HL-60 (cell line): ENCODE measurements at regions not wholly inside any gene's neighbourhood (a gene's known extent, or its start where the extent isn't known, plus 50 kb on each side); places are given as distances from the start of the nearest gene placed in this dataset.

Source experiments
- DNase-seq, 2 experiments: peaks; one replicate each; pipeline ENCODE4 v3.0.0-alpha.2; 2010 to 2020; ENCODE audit warnings: low read depth in 1 of 2, low spot score in 1 of 2
- H3K27ac ChIP-seq: fragments of 250-450 bp; sonication (Bioruptor Pico); replicated peaks from 2 replicates; pipeline ENCODE4 v1.5.1; 2020; ENCODE audit warnings: mild to moderate bottlenecking, moderate library complexity
- H3K27me3 ChIP-seq: fragments of 250-450 bp; sonication (Bioruptor Pico); 2 replicates; pipeline ENCODE4 v1.5.1; 2021; ENCODE audit warnings: mild to moderate bottlenecking, moderate library complexity; ENCODE audit not compliant: insufficient read depth, poor library complexity, severe bottlenecking
- H3K4me3 ChIP-seq: replicated peaks from 2 replicates; pipeline ENCODE4 v1.5.1; 2011; ENCODE audit warnings: mild to moderate bottlenecking, control low read depth, low read length; ENCODE audit not compliant: insufficient read depth
- GABPA ChIP-seq: IDR thresholded peaks from 2 replicates; pipeline ENCODE4 v1.6.1; 2012; ENCODE audit warnings: low read depth
- POLR2AphosphoS5 ChIP-seq: IDR thresholded peaks from 2 replicates; pipeline ENCODE4 v1.6.1; 2012; ENCODE audit warnings: low read depth
- SPI1 ChIP-seq: IDR thresholded peaks from 2 replicates; pipeline ENCODE4 v1.6.1; 2012; ENCODE audit warnings: low read depth, mild to moderate bottlenecking, borderline replicate concordance
- TF ChIP-seq, protein P1 (sequence below): IDR thresholded peaks from 2 replicates; pipeline ENCODE4 v1.6.1; 2012; ENCODE audit warnings: low read depth; ENCODE audit not compliant: insufficient replicate concordance
- TF ChIP-seq, protein P2 (sequence below): IDR thresholded peaks from one replicate; pipeline ENCODE4 v1.5.1; 2011; ENCODE audit warnings: low read length, control low read depth, inconsistent platforms; ENCODE audit not compliant: insufficient read depth

DNA sequence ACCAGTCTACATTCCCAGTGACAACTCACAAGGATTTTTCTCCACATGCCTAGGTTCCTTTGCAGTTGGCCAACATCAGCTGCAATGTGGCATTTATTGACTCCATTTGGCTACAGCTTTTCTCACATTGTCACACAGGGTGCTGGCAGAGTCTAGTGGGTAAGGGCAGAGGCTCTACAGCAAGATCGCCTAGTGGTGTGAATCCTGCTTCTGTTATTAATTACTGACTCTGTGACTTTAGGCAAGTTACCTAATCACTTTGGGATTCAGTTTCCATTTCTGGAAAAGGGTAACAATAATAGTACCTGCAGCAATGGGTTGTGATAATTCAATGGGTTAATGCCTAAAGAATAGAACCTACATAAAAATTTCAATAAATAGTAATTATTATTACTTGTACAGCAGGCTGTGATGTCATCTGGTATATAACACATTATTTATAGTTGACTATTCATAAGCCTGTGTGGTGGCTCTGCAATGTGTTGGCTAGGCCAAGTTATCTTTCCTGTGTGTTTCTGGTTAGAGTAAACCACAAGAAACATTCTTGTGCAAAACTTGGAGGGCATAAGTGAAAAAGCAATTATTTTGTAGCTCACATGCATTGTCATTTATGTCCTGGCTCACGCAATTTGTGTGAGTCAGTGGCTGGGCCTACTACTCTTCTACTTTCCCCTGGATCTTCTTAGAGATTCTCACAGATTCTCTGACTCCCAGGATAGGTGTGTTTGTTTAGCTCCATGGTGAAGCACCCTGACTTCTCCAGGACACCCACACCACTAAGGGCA, 59.5 kb downstream of the PTGS2 start:
- peak; percentile 63 to 70 for DNase-seq
- Histone ChIP-seq H3K27ac (peak overlapping the region; percentile 47), H3K4me3 (no peak overlapping the region), H3K27me3 (no peaks in the 10 kb centered on the region)
- TF ChIP-seq, protein P1, sequence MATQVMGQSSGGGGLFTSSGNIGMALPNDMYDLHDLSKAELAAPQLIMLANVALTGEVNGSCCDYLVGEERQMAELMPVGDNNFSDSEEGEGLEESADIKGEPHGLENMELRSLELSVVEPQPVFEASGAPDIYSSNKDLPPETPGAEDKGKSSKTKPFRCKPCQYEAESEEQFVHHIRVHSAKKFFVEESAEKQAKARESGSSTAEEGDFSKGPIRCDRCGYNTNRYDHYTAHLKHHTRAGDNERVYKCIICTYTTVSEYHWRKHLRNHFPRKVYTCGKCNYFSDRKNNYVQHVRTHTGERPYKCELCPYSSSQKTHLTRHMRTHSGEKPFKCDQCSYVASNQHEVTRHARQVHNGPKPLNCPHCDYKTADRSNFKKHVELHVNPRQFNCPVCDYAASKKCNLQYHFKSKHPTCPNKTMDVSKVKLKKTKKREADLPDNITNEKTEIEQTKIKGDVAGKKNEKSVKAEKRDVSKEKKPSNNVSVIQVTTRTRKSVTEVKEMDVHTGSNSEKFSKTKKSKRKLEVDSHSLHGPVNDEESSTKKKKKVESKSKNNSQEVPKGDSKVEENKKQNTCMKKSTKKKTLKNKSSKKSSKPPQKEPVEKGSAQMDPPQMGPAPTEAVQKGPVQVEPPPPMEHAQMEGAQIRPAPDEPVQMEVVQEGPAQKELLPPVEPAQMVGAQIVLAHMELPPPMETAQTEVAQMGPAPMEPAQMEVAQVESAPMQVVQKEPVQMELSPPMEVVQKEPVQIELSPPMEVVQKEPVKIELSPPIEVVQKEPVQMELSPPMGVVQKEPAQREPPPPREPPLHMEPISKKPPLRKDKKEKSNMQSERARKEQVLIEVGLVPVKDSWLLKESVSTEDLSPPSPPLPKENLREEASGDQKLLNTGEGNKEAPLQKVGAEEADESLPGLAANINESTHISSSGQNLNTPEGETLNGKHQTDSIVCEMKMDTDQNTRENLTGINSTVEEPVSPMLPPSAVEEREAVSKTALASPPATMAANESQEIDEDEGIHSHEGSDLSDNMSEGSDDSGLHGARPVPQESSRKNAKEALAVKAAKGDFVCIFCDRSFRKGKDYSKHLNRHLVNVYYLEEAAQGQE: no peak
- no peak for TF ChIP-seq SPI1
- TF ChIP-seq, protein P2, sequence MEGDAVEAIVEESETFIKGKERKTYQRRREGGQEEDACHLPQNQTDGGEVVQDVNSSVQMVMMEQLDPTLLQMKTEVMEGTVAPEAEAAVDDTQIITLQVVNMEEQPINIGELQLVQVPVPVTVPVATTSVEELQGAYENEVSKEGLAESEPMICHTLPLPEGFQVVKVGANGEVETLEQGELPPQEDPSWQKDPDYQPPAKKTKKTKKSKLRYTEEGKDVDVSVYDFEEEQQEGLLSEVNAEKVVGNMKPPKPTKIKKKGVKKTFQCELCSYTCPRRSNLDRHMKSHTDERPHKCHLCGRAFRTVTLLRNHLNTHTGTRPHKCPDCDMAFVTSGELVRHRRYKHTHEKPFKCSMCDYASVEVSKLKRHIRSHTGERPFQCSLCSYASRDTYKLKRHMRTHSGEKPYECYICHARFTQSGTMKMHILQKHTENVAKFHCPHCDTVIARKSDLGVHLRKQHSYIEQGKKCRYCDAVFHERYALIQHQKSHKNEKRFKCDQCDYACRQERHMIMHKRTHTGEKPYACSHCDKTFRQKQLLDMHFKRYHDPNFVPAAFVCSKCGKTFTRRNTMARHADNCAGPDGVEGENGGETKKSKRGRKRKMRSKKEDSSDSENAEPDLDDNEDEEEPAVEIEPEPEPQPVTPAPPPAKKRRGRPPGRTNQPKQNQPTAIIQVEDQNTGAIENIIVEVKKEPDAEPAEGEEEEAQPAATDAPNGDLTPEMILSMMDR: no peak
- TF ChIP-seq POLR2AphosphoS5: no peak
- no peak for TF ChIP-seq GABPA

DNA sequence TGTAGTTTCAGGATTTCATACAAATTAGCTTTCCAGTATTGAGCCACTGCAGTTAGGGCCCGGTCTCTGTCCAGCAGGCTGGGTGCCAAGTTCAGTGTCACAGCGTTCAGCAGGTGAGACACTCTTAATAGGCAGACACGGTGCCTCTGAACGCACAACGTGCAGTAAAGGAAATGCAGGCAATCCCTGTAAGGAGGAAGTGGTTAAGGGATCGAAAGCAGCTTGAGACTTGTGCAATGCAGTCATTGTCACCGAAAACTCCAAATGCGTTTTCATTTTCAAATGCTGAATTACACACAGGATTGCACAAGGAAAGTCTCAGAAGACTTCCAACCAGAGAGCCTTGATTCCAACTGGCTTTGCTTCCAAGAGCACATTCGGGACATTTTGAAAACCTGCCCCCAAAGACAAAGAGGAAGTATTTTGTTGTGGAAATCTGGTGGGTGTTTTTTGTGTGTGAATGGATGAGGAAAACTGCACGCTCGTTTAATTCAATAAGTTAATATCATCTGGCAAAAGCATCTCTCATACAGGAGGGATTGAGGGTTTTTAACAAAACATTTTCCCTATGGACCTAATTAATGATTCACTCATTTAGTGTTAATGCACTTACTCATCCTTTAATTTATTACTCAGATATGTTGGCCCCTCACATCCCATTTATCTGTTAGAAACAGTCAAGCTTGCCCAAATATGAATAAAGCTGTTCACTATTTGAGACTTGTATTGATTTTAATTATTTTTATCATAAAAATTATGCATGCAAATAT, 61.6 kb downstream of the PTGS2 start:
- peak overlapping the region; percentile 63 for H3K27ac ChIP-seq
- DNase-seq: peak; percentile 79 to 93
- no peak overlapping the region for H3K4me3 ChIP-seq
- TF ChIP-seq, protein P1: peak; percentile 66
- peak; percentile 97 for TF ChIP-seq SPI1
- TF ChIP-seq, protein P2: no peak
- peak; percentile 61; the same call in 1 of the 2 replicates for TF ChIP-seq GABPA
- peak; percentile 95 for TF ChIP-seq POLR2AphosphoS5
- H3K27me3 ChIP-seq: no peaks in the 10 kb centered on the region

DNA sequence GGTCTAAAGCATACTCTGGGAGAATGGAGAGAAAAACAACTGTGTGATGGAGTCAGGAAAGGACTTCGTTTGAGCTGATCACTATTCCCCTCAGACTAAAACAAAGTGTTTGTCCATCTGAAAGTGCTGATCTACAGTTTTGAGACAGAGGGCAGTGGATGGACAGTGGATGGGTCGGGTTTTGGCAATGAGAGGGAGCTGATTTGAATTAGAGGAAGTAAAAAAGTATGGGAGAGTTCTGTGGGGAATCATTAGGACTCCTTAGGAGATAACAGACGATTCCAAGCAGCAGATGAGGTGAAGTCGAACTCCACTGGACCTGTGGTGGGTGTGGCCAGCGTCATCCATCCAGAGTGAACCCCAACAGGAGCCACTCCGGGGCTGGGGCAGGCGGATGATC, 62.3 kb downstream of the PTGS2 start:
- Histone ChIP-seq H3K27me3 (no peaks in the 10 kb centered on the region), H3K27ac (peak overlapping the region; percentile 63), H3K4me3 (no peak overlapping the region)
- TF ChIP-seq SPI1 (no peak), POLR2AphosphoS5 (no peak), GABPA (no peak)
- TF ChIP-seq, protein P2: no peak
- TF ChIP-seq, protein P1: no peak
- DNase-seq: peak in 1 of 2 experiments; percentile 22
